Lung (tissue), 11 donors: ENCODE measurements at regions not wholly inside any gene's neighbourhood (a gene's known extent, or its start where the extent isn't known, plus 50 kb on each side); places are given as distances from the start of the nearest gene placed in this dataset.

Source experiments
- ATAC-seq: fragments of 200-7000 bp; cut with Tn5 transposase; one replicate; pipeline ENCODE4 v1.9.1; 2020; ENCODE audit warnings: moderate number of reproducible peaks; ENCODE audit not compliant: insufficient read depth, low FRiP score
- DNase-seq, 3 donors: peaks; one replicate each; pipeline ENCODE4 v3.0.0-alpha.2; 2013 to 2017
- H3K27ac ChIP-seq, 2 donors: one replicate each; pipeline ENCODE4 v1.5.1; 2013; ENCODE audit warnings: mild to moderate bottlenecking in 2 of 2, moderate library complexity in 2 of 2, control low read depth in 1 of 2, inconsistent platforms in 1 of 2, low read depth in 1 of 2, low read length in 1 of 2
- H3K27me3 ChIP-seq, 3 donors: one replicate each; pipeline ENCODE4 v1.5.1; 2013; ENCODE audit warnings: low read length in 2 of 3; ENCODE audit not compliant: control insufficient read depth in 3 of 3, insufficient read depth in 3 of 3
- H3K36me3 ChIP-seq, 4 donors: one replicate each; pipeline ENCODE4 v1.5.1; 2013; ENCODE audit warnings: low read length in 4 of 4, mild to moderate bottlenecking in 1 of 4, moderate library complexity in 1 of 4; ENCODE audit not compliant: control insufficient read depth in 4 of 4, insufficient read depth in 4 of 4
- H3K4me1 ChIP-seq, 5 donors: one replicate each; pipeline ENCODE4 v1.5.1; 2013; ENCODE audit warnings: low read length in 5 of 5, mild to moderate bottlenecking in 2 of 5, moderate library complexity in 1 of 5; ENCODE audit not compliant: control insufficient read depth in 5 of 5, insufficient read depth in 5 of 5
- H3K4me3 ChIP-seq: one replicate; pipeline ENCODE4 v1.5.1; 2013; ENCODE audit warnings: mild to moderate bottlenecking, control low read depth, moderate library complexity
- H3K9ac ChIP-seq, 2 donors: one replicate each; pipeline ENCODE4 v1.5.1; 2013; ENCODE audit warnings: low read length in 2 of 2, control low read depth in 1 of 2; ENCODE audit not compliant: insufficient read depth in 1 of 2
- H3K9me3 ChIP-seq, 4 donors: one replicate each; pipeline ENCODE4 v1.5.1; 2013; ENCODE audit warnings: low read length in 3 of 4, mild to moderate bottlenecking in 1 of 4, moderate library complexity in 1 of 4; ENCODE audit not compliant: control insufficient read depth in 4 of 4, insufficient read depth in 3 of 4
- WGBS, 2 donors: extraction: QIAGEN DNeasy Blood & Tissue Kit; methylation state at CpG; one replicate each; pipeline ENCODE4 v1.1.7; 2013; 5-methylcytosine and 5-hydroxymethylcytosine counted together
- TF ChIP-seq, protein P1 (sequence below): IDR thresholded peaks from 2 replicates; pipeline ENCODE4 v1.5.1; 2012; ENCODE audit warnings: mild to moderate bottlenecking; ENCODE audit errors: control extremely low read depth, extremely low read depth
- donor health status: control.
- donor health status: control.
- donor health status: Bipolar disorder and iron deficiency.
- donor health status: healthy.
- donor health status: DM: yes; HTN: yes; CAD: no.

DNA sequence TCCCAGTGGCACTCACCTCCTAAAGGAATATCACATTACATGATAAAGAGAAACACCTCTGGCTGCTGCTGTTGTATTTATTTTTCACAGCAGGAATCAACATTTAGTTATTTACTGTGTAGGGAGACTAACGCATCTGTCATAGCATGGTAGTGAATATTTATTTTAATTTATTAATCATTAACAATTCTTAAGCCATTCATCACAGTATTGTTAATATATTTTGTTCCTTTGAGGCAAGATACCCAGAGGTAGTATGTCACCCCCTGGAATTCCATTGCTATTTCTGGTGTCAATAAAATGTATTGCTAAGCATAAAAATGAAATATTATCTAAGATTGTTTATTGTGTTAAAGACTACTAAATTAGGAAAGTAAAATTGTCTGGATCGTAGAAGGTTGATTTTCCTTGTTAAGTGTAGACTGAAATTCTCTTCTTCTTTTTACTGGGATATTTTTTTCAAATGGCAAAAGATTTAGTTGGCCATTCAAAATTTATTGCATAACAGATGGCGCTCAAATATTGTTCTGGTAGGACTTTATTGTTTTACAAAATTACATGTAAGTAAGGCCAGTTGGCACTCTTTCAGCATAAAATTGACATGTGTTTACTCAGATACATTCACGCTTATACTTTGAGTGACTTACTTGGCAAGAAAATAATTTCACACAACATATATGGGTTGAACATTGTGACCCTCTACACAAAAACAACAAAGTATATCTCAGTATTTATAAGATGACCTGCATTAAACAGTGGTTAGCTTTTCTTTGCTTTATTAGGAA, 1358.7 kb upstream of the SORCS1 start:
- ATAC-seq: no peak

DNA sequence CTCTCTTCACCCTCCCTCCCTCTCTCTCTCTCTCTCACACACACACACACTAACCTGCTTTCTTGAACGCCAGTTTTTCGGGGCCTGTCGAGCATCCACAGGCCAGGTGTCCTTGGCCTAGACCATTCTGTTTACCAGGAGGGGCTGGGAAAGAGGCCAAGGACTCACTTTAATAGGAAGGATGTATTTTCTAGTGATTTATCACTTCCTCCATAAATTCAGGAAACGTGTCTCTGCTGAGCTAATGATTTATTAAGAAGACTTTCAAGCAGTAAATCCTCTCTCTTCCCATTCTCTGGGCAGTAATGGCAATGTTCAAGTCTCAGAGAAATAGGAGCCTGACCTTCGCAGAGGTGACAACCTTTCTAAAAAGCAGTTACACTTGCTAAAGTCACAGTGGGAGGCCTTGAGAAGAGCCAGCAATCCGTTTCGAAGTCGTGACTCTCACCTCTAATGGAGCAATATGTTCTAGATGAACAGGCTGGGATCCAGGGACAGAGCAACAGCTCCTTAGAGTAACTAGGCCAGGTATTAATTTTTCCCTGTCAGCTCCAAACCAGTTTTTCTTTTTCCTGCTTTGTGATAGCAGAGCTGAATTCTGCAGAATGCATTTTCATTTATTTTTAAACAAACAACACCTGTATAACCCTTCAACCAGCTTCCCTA, 1357.5 kb upstream of the SORCS1 start:
- H3K27ac ChIP-seq: no peak overlapping the region
- no peaks in the 10 kb centered on the region for H3K9me3 ChIP-seq
- no peaks in the 10 kb centered on the region for H3K36me3 ChIP-seq
- H3K27me3 ChIP-seq: no peaks in the 10 kb centered on the region
- TF ChIP-seq, protein P1, sequence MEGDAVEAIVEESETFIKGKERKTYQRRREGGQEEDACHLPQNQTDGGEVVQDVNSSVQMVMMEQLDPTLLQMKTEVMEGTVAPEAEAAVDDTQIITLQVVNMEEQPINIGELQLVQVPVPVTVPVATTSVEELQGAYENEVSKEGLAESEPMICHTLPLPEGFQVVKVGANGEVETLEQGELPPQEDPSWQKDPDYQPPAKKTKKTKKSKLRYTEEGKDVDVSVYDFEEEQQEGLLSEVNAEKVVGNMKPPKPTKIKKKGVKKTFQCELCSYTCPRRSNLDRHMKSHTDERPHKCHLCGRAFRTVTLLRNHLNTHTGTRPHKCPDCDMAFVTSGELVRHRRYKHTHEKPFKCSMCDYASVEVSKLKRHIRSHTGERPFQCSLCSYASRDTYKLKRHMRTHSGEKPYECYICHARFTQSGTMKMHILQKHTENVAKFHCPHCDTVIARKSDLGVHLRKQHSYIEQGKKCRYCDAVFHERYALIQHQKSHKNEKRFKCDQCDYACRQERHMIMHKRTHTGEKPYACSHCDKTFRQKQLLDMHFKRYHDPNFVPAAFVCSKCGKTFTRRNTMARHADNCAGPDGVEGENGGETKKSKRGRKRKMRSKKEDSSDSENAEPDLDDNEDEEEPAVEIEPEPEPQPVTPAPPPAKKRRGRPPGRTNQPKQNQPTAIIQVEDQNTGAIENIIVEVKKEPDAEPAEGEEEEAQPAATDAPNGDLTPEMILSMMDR: no peak
- DNase-seq (peak in 1 of 3 donors; percentile 19), ATAC-seq (no peak)
- no peak overlapping the region for H3K9ac ChIP-seq
- WGBS, 2 donors: 33 to 43% methylated on average over 8 of the region's 8 CpGs
- no peak overlapping the region for H3K4me3 ChIP-seq
- H3K4me1 ChIP-seq: no peaks in the 10 kb centered on the region

More for the DNA sequence above, 1358.7 kb upstream of the SORCS1 start:
- Histone ChIP-seq H3K27me3 (no peaks in the 10 kb centered on the region), H3K4me1 (no peaks in the 10 kb centered on the region), H3K27ac (no peak overlapping the region), H3K9me3 (no peaks in the 10 kb centered on the region), H3K9ac (no peak overlapping the region), H3K36me3 (no peaks in the 10 kb centered on the region), H3K4me3 (no peak overlapping the region)
- DNase-seq: peak in 2 of 3 donors; percentile 50 to 70
- 64 to 76% methylated on average over 4 of the region's 4 CpGs for WGBS, 2 donors
- TF ChIP-seq, protein P1: no peak

DNA sequence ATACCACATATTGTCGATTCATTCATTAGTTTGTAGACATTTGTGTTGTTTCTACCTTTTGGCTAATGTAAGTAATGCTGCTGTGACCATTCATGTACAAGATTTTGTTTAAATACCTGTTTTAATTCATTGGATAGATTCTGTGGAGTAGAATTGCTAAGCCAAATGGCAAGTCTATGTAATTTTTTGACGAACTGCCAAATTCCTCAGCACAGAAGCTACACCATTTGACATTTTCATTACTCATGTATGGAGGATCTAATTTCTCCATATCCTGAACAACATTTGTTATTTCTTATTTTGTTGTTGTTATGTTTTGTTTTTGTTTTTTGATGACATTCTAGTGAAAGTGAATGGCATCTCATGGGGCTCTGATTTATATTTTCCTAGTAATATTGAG, 1351.3 kb upstream of the SORCS1 start:
- ATAC-seq (no peak), DNase-seq (no peak)
- no peak overlapping the region for H3K4me3 ChIP-seq
- no peaks in the 10 kb centered on the region for H3K4me1 ChIP-seq
- H3K27me3 ChIP-seq: no peaks in the 10 kb centered on the region
- no peaks in the 10 kb centered on the region for H3K36me3 ChIP-seq
- WGBS, 2 donors: 81 to 82% methylated on average over 2 of the region's 2 CpGs
- H3K27ac ChIP-seq: no peak overlapping the region
- no peak overlapping the region for H3K9ac ChIP-seq
- TF ChIP-seq, protein P1: no peak
- H3K9me3 ChIP-seq: no peaks in the 10 kb centered on the region
